Activated CD4-positive, alpha-beta T cell treated with anti-CD3 and anti-CD28 coated beads, Interleukin-10, Interleukin-2, amounts not matched to agents 100 ng/mL and 50 ng/mL, durations not matched to agents 16 hours and 8 hours (primary cell): ENCODE measurements at regions not wholly inside any gene's neighbourhood (a gene's known extent, or its start where the extent isn't known, plus 50 kb on each side); places are given as distances from the start of the nearest gene placed in this dataset.
"Not testable (repeated sequence)": the region's sequence is repeated elsewhere in the genome, so short reads cannot be mapped to it uniquely, and the experiment has no call there.

Source experiments
- DNase-seq: peaks from one replicate; pipeline ENCODE4 v3.0.0-alpha.2; 2020

DNA sequence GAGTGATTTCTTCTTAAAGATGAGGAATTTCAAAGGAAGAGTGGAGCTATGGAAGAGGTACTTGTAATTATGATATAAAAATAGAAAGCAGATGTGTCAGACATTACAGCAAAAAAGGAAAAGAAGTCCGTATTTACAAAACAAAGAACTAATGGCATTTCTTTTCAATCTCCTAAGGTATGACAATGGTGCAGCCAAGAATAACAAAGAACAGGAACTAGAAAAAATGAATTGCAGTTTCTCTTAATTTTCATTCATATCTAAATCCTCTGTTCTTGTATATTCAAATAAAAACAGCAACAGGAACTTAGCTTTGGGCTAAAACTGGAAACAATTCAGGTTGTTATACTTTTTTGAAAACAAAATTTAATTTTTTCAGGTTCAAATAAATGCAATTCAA lies 105.1 kb downstream of the SPRY1 start:
- no peak for DNase-seq

DNA sequence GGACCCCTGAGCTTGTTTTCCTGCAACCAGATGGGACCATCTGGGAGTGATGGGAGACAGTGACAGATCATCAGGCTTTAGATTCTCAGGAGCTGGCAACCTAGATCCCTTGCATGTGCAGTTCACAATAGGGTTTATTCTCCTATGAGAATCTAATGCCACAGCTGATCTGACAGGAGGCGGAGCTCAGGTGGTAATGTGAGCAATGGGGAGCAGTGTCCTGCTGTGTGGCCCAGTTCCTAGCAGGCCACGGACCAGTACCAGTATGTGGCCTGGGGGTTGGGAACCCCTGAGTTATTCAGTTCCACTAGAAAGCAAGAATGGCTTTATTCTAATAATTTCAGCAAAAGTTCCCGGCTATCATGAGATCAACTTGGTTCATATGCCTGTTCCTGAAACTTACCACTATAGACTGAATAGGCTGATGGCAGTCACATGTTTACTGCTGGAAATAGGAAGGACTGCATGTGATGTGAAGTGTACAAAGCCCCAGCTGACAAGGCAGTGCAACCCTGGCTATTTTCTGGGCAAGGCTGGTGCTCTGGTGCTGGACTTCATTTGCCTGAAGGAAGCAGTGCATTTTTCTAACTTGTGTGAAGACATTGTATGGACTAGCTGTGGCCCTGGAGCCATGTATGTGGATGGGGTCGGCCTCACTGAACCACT lies 107.2 kb downstream of the SPRY1 start:
- DNase-seq, result no peak

DNA sequence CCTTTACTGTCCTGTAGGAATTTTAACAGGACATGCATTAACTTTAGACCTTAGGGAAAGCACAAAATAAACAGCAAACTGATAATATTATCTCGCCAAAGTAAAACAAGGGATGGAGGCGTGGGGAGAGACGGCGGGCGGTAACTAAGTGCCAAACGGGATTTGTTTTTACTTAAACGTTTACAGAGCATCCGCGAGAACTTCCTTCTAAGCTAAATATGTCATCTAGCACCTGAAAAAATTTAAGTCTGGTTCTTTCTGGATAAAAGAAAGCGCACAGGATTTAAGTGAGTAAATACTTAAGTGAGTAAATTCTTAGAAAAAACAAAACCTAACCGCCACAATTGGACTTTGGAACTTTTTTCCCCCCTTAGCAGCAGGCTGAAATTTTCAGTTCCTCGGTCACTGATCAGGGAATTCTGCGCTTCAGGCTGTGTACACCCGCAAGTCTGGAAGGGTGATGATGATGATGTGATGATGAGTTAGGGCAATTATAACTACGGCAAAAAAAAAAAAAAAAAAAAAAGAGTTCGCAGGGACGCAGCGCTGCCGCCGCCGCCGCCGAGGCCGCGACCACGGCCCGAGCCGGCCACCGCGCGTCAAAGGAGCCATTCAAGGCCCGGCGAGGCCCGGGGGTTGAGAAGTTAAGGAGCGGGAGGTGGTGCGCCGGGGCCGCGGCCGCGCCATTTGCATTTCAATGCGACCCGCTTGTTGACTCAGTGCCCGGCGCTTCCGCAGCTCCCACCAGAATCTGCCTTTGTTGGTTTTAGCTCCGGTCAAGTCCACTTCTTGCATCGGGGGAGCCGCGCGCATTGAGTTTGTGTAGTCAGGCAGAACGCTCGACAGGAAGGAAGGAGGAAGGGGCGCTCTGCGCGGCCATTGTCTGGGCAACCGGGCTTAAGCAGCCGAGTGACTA lies 108.8 kb downstream of the SPRY1 start:
- DNase-seq, result peak; percentile 22

- no peak for DNase-seq
These were observed 109.6 kb downstream of the SPRY1 start for GRCh38 chr4:123506011-123506695.

GRCh38 chr4:123507376-123507775 lies 110.8 kb downstream of the SPRY1 start:
- DNase-seq, result no peak

GRCh38 chr4:123510221-123510620 lies 113.6 kb downstream of the SPRY1 start:
- DNase-seq, result no peak

DNA sequence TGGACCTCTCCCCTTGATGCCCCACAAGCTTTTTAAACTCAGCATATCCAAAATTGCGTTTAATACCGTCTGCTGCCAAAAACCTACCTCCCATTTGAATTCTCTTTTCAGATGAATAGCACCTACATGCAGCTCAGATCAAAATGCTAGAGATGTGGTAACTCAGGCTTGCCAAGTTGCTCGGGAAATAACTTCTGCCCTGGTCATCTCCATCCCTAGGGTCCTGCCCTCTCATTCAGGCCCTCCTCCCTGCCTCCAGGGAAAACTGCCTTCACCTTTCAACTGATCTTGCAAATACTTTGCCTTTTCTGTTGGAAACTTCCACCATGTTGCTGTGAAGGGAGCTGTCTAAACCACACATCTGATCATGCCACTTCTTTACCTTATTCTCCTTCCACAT lies 114.1 kb downstream of the SPRY1 start:
- no peak for DNase-seq

- DNase-seq, result no peak
These were observed 120.0 kb downstream of the SPRY1 start for GRCh38 chr4:123516576-123516975.

GRCh38 chr4:123517176-123517575 lies 120.6 kb downstream of the SPRY1 start:
- DNase-seq, result no peak

- no peak for DNase-seq
These were observed 121.4 kb downstream of the SPRY1 start for GRCh38 chr4:123517971-123518370.

GRCh38 chr4:123520325-123520724 lies 123.7 kb downstream of the SPRY1 start:
- no peak for DNase-seq

DNA sequence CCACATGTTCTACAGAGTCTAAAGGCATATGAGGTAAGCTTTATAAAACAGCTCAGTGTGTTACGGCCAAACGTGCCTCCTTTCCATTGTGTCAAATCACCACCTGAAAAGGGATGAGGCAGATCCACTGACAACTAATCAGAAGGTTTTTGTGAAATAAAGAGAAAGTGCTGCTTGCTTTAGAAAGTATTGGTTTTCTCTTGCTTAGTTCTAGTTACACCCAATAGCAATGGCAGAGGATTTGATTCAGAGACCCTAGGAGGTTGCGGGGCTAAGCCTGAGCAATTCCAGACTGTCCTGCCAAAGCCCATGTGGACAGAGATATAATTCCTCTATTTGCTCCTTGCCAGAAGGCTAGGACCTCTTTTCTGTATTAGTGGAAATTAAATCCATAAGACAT lies 125.5 kb downstream of the SPRY1 start:
- no peak for DNase-seq

GRCh38 chr4:123522646-123523045 lies 126.1 kb downstream of the SPRY1 start:
- no peak for DNase-seq

DNA sequence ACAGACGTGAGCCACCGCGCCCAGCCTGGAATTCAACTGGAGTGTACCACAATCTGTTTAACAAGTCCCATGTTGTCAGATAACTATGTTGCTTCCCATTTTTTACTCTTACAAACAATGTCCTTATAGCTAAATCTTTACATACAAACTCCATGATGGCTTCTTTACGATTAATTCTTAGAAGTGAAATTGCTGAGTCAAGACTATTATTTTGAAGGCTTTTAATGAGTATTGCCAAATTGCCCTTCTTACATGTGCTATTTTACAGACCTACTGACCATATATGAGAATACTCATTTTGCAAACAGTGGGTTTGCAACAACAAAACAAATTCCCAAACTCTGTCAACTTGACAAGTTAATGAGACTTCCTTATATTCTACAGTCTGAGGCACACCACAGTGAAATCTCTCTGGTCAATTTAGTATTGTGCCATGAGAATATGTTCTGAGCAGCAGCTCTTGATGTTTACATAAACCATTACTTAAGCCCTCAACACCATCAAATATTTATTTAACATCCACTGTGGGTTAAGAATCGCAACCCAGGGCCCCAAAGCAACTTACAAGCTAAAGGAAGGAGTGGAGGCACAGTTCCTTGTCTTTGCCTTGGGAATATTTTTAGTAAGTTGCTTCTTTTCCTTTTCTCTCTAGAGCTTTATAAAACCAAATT lies 128.5 kb downstream of the SPRY1 start:
- no peak for DNase-seq

GRCh38 chr4:123526511-123526910 lies 129.9 kb downstream of the SPRY1 start:
- DNase-seq, result no peak

DNA sequence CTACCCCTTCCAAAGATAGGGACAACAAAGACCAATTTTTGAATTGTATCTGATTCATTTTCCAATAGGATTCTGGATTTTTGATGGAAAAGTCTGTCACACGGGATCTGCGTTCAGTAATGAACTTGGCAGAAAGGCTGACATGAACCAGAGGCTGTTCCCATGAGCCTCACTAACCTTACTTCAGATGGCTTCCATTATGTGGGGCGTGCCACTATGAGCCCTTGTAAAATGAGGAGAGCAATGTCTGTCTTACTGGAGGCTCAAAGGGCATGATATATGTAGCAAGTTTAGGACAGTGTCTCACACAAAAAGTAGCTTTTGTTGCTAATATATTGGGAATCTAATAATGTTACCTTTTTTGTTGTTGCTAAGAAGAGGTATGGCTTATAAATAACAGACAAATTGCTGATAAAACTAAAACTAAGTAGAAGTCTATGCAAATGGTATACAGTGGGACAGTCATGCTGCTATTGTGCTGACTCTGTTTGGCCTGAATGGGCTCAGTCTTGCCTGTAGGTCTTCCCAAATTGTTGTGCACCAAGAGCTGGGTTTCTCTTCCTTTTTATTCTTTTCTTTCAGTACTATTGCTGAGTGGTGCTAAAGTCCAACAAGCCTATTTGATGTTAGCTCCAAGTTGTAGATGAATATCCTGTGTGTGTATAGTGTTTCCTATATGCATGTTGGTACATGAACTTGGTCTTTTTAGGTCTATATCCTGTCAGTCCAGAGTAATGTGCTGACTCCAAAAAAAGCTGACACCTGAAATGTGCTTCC lies 132.1 kb downstream of the SPRY1 start:
- DNase-seq, result no peak

- no peak for DNase-seq
These were observed 132.6 kb downstream of the SPRY1 start for GRCh38 chr4:123529278-123529568.

- DNase-seq, result no peak
These were observed 133.8 kb downstream of the SPRY1 start for GRCh38 chr4:123530357-123530756.

- no peak for DNase-seq
These were observed 138.6 kb downstream of the SPRY1 start for GRCh38 chr4:123535037-123535748.

- no peak for DNase-seq
These were observed 139.6 kb downstream of the SPRY1 start for GRCh38 chr4:123536225-123536624.

DNA sequence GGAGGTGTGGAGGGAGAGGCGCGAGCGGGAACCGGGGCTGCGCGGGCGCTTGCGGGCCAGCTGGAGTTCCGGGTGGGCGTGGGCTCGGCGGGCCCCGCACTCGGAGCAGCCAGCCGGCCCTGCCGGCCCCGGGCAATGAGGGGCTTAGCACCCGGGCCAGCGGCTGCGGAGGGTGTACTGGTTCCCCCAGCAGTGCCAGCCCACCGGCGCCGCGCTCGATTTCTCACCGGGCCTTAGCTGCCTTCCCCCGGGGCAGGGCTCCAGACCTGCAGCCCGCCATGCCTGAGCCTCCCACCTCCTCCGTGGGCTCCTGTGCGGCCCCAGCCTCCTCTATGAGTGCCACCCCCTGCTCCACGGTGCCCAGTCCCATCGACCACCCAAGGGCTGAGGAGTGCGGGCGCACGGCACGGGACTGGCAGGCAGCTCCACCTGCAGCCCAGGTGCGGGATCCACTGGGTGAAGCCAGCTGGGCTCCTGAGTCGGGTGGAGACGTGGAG lies 141.4 kb downstream of the SPRY1 start:
- not testable (repeated sequence) for DNase-seq
